ENCODE measurements at regions not wholly inside any gene's neighbourhood (a gene's known extent, or its start where the extent isn't known, plus 50 kb on each side); places are given as distances from the start of the nearest gene placed in this dataset.

DNA sequence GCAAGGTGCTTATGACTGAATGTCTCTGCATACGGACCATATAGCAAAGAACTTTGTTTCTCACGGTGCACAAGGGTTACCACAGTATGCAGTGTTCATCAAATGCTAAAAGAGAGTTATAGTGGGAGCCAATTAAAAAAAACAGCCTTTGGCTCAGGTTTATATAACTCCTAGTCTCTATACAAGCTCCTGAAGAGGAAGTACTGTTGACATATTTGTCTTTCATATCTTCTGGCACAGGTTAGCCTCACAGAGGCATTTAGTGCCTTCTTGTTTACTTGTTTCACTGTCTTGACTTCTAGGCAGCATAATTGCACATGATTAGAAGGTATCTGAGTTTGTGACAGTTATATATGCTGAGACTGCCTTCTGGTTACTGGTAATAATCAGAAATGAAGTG is 158.8 kb upstream of the FAM47C start:
- Histone ChIP-seq H3K9me3 (no peaks in the 10 kb centered on the region), H3K27me3 (replicated peaks in 1 of 7) (peaks cover 0 to 4% (median 0%) of the 10 kb centered on the region in 7 donors), H3K4me3 (no peak overlapping the region), H3K36me3 (no peaks in the 10 kb centered on the region), H3K27ac (no peak overlapping the region), H3K4me1 (no peaks in the 10 kb centered on the region)
- WGBS, 5 donors, result 59 to 92% (median 75%) methylated on average over 2 of the region's 2 CpGs
- intact Hi-C loops (cut with DNase I; ENCODE audit: low total_unique reads), result no loop called here
- TF ChIP-seq POLR2AphosphoS5 (IDR thresholded peaks at IDR 0.05) (no peak), POLR2A (IDR thresholded peaks at IDR 0.05) (no peak), CTCF (IDR thresholded peaks at IDR 0.05 in 8 of 11, conservative IDR thresholded peaks at IDR 0.05 in 3 of 11) (no peak)
- no peak for DNase-seq

GRCh38 chrX:36856849-36857248 is 151.3 kb upstream of the FAM47C start:
- Histone ChIP-seq H3K27ac (no peak overlapping the region), H3K27me3 (replicated peaks in 1 of 7) (no peaks in the 10 kb centered on the region), H3K9me3 (no peaks in the 10 kb centered on the region), H3K36me3 (no peaks in the 10 kb centered on the region), H3K4me3 (no peak overlapping the region), H3K4me1 (no peaks in the 10 kb centered on the region)
- intact Hi-C loops (cut with DNase I; ENCODE audit: low total_unique reads), result no loop called here
- TF ChIP-seq POLR2A (IDR thresholded peaks at IDR 0.05) (no peak), CTCF (IDR thresholded peaks at IDR 0.05 in 8 of 11, conservative IDR thresholded peaks at IDR 0.05 in 3 of 11) (no peak), POLR2AphosphoS5 (IDR thresholded peaks at IDR 0.05) (no peak)
- 71 to 92% (median 90%) methylated on average over 3 of the region's 3 CpGs for WGBS, 5 donors
- DNase-seq, result no peak

- 78 to 81% (median 79%) methylated on average over 7 of the region's 7 CpGs for WGBS, 5 donors
- TF ChIP-seq POLR2AphosphoS5 (IDR thresholded peaks at IDR 0.05) (no peak), POLR2A (IDR thresholded peaks at IDR 0.05) (no peak), CTCF (IDR thresholded peaks at IDR 0.05 in 8 of 11, conservative IDR thresholded peaks at IDR 0.05 in 3 of 11) (no peak)
- H3K4me1 ChIP-seq, result no peaks in the 10 kb centered on the region
- no peaks in the 10 kb centered on the region for H3K36me3 ChIP-seq
- H3K27ac ChIP-seq, result no peak overlapping the region
- H3K4me3 ChIP-seq, result no peak overlapping the region
- DNase-seq, result no peak
- H3K9me3 ChIP-seq, result no peaks in the 10 kb centered on the region
- intact Hi-C loops (cut with DNase I; ENCODE audit: low total_unique reads), result no loop called here
- no peaks in the 10 kb centered on the region for H3K27me3 ChIP-seq (replicated peaks in 1 of 7)
Measured at GRCh38 chrX:36859231-36859630, 148.9 kb upstream of the FAM47C start.

DNA sequence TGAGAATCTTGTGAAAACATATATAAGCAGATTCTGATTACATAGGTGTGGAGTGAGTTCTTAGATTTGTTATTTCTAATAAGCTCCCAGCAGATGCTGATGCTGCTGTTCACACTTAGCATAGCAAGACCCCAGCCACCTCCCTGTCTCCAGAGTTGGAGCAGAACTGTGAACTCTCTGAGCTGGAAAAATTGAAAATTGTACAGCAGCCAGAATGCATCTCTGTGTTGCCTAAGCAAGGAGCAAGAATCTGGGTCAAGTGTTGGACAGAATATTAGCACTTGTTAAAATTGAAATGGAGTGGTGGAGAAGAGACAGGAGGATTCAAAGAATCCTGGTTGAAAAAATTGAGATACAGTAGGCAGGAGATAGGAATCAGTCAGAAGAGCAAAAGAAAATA is 146.6 kb upstream of the FAM47C start:
- Histone ChIP-seq H3K4me1 (no peaks in the 10 kb centered on the region), H3K27ac (no peak overlapping the region), H3K27me3 (replicated peaks in 1 of 7) (peaks cover 0 to 5% (median 0%) of the 10 kb centered on the region in 7 donors), H3K36me3 (no peaks in the 10 kb centered on the region), H3K9me3 (no peaks in the 10 kb centered on the region), H3K4me3 (no peak overlapping the region)
- DNase-seq, result no peak
- TF ChIP-seq POLR2AphosphoS5 (IDR thresholded peaks at IDR 0.05) (no peak), POLR2A (IDR thresholded peaks at IDR 0.05) (no peak), CTCF (IDR thresholded peaks at IDR 0.05 in 8 of 11, conservative IDR thresholded peaks at IDR 0.05 in 3 of 11) (no peak)
- intact Hi-C loops (cut with DNase I; ENCODE audit: low total_unique reads), result no loop called here
